H9 (cell line): ENCODE measurements at regions not wholly inside any gene's neighbourhood (a gene's known extent, or its start where the extent isn't known, plus 50 kb on each side); places are given as distances from the start of the nearest gene placed in this dataset.
"Not testable (repeated sequence)": the region's sequence is repeated elsewhere in the genome, so short reads cannot be mapped to it uniquely, and the experiment has no call there.

Experiments
- DNase-seq: peaks from one replicate; pipeline ENCODE4 v3.0.0-alpha.2; 2017
- H2AFZ ChIP-seq: one replicate; pipeline ENCODE4 v1.6.1; 2013; ENCODE audit warnings: mild to moderate bottlenecking, low read length, control low read depth, moderate library complexity
- H2AK5ac ChIP-seq: 2 replicates; pipeline ENCODE4 v1.6.1; 2013; ENCODE audit warnings: low read length, control low read depth, mixed read lengths; ENCODE audit not compliant: insufficient read length
- H2BK120ac ChIP-seq: one replicate; pipeline ENCODE4 v1.6.1; 2013; ENCODE audit warnings: low read depth, mild to moderate bottlenecking, low read length, control low read depth, inconsistent platforms; ENCODE audit not compliant: poor library complexity, severe bottlenecking
- H2BK12ac ChIP-seq: 2 replicates; pipeline ENCODE4 v1.6.1; 2013; ENCODE audit warnings: low read length, control low read depth, mixed read lengths, low read depth; ENCODE audit not compliant: insufficient read length
- H2BK15ac ChIP-seq: 2 replicates; pipeline ENCODE4 v1.6.1; 2013; ENCODE audit warnings: low read depth, low read length, control low read depth
- H2BK20ac ChIP-seq: one replicate; pipeline ENCODE4 v1.6.1; 2013; ENCODE audit warnings: low read depth, mild to moderate bottlenecking, low read length, control low read depth, inconsistent platforms; ENCODE audit not compliant: poor library complexity, severe bottlenecking
- H2BK5ac ChIP-seq: 2 replicates; pipeline ENCODE4 v1.6.1; 2013; ENCODE audit warnings: low read length, control low read depth, mixed read lengths; ENCODE audit not compliant: insufficient read length
- H3K14ac ChIP-seq: 2 replicates; pipeline ENCODE4 v1.6.1; 2013; ENCODE audit warnings: low read length, control low read depth; ENCODE audit not compliant: insufficient read depth
- H3K18ac ChIP-seq: 2 replicates; pipeline ENCODE4 v1.6.1; 2013; ENCODE audit warnings: low read depth, mild to moderate bottlenecking, mixed read lengths, low read length, control low read depth; ENCODE audit not compliant: insufficient read length
- H3K23ac ChIP-seq: 2 replicates; pipeline ENCODE4 v1.6.1; 2013; ENCODE audit warnings: low read length, control low read depth, mixed read lengths, low read depth; ENCODE audit not compliant: insufficient read length
- H3K23me2 ChIP-seq: 2 replicates; pipeline ENCODE4 v1.6.1; 2013; ENCODE audit warnings: low read depth, mild to moderate bottlenecking, mixed read lengths, low read length, control low read depth; ENCODE audit not compliant: insufficient read length, poor library complexity, severe bottlenecking
- H3K27ac ChIP-seq: 2 replicates; pipeline ENCODE4 v1.5.1; 2013; ENCODE audit warnings: low read length, control low read depth, mixed read lengths, low read depth; ENCODE audit not compliant: insufficient read length
- H3K27me3 ChIP-seq: 2 replicates; pipeline ENCODE4 v1.6.1; 2013; ENCODE audit warnings: low read length, control low read depth, inconsistent platforms; ENCODE audit not compliant: insufficient read depth
- H3K4ac ChIP-seq: 2 replicates; pipeline ENCODE4 v1.6.1; 2013; ENCODE audit warnings: low read depth, mild to moderate bottlenecking, control low read depth, inconsistent platforms, low read length, moderate library complexity
- H3K4me1 ChIP-seq: 2 replicates; pipeline ENCODE4 v1.6.1; 2013; ENCODE audit warnings: low read length, control low read depth, inconsistent platforms; ENCODE audit not compliant: insufficient read depth
- H3K4me2 ChIP-seq: 2 replicates; pipeline ENCODE4 v1.6.1; 2013; ENCODE audit warnings: low read length, control low read depth, mixed read lengths; ENCODE audit not compliant: insufficient read length, insufficient read depth
- H3K56ac ChIP-seq: 2 replicates; pipeline ENCODE4 v1.6.1; 2013; ENCODE audit warnings: low read depth, mild to moderate bottlenecking, mixed read lengths, low read length, control low read depth; ENCODE audit not compliant: insufficient read length
- H3K79me1 ChIP-seq: 2 replicates; pipeline ENCODE4 v1.6.1; 2013; ENCODE audit warnings: low read depth, mild to moderate bottlenecking, moderate library complexity, low read length, control low read depth, inconsistent platforms; ENCODE audit not compliant: insufficient read depth, poor library complexity, severe bottlenecking
- H3K79me2 ChIP-seq: 2 replicates; pipeline ENCODE4 v1.6.1; 2013; ENCODE audit warnings: low read length, control low read depth, inconsistent platforms; ENCODE audit not compliant: insufficient read depth
- H3K9ac ChIP-seq: 2 replicates; pipeline ENCODE4 v1.6.1; 2013; ENCODE audit warnings: low read length, control low read depth, mixed read lengths; ENCODE audit not compliant: insufficient read length; ENCODE audit errors: extremely low read depth
- H3K9me3 ChIP-seq: one replicate; pipeline ENCODE4 v1.6.1; 2013; ENCODE audit warnings: low read depth, low read length, inconsistent platforms; ENCODE audit not compliant: control insufficient read depth
- H3T11ph ChIP-seq: one replicate; pipeline ENCODE4 v1.6.1; 2013; ENCODE audit warnings: mild to moderate bottlenecking, low read length, control low read depth, inconsistent platforms
- H4K20me1 ChIP-seq: one replicate; pipeline ENCODE4 v1.6.1; 2013; ENCODE audit not compliant: control insufficient read depth, insufficient read length, insufficient read depth
- H4K5ac ChIP-seq: 2 replicates; pipeline ENCODE4 v1.6.1; 2013; ENCODE audit warnings: low read depth, mild to moderate bottlenecking, mixed read lengths, low read length, control low read depth; ENCODE audit not compliant: insufficient read length
- H4K8ac ChIP-seq: replicated peaks from 2 replicates; pipeline ENCODE4 v1.6.1; 2013; ENCODE audit warnings: low read length, control low read depth, mixed read lengths, low read depth; ENCODE audit not compliant: insufficient read length
- H4K91ac ChIP-seq: 2 replicates; pipeline ENCODE4 v1.6.1; 2013; ENCODE audit warnings: low read depth, mild to moderate bottlenecking, moderate library complexity, mixed read lengths, low read length, control low read depth; ENCODE audit not compliant: insufficient read length
- H3K27ac Mint-ChIP-seq, 3 experiments: 2 replicates in 2 of 3; 3 replicates in 1 of 3; pipeline ENCODE4 v1.8.0; 2020 to 2021; ENCODE audit warnings: mixed read lengths in 3 of 3, mild to moderate bottlenecking in 1 of 3, moderate library complexity in 1 of 3
- H3K27me3 Mint-ChIP-seq: 2 replicates; pipeline ENCODE4 v1.8.0; 2021; ENCODE audit warnings: low read depth, mild to moderate bottlenecking, moderate library complexity, mixed read lengths
- H3K36me3 Mint-ChIP-seq, 3 experiments: 2 replicates in 2 of 3; 3 replicates in 1 of 3; pipeline ENCODE4 v1.8.0; 2020 to 2021; ENCODE audit warnings: low read depth in 3 of 3, mixed read lengths in 3 of 3; ENCODE audit not compliant: insufficient read depth in 1 of 3
- H3K4me1 Mint-ChIP-seq, 2 experiments: 2 replicates each; pipeline ENCODE4 v1.8.0; 2020; ENCODE audit warnings: mixed read lengths in 2 of 2
- H3K4me3 Mint-ChIP-seq, 2 experiments: 2 replicates in 1 of 2; 3 replicates in 1 of 2; pipeline ENCODE4 v1.8.0; 2020 to 2021; ENCODE audit warnings: mild to moderate bottlenecking in 2 of 2, mixed read lengths in 2 of 2, moderate library complexity in 1 of 2
- H3K9me3 Mint-ChIP-seq, 2 experiments: 2 replicates in 1 of 2; 3 replicates in 1 of 2; pipeline ENCODE4 v1.8.0; 2020; ENCODE audit warnings: mild to moderate bottlenecking in 2 of 2, mixed read lengths in 2 of 2, moderate library complexity in 1 of 2
- CTCF ChIP-seq: fragments of 200-600 bp; sonication (generic); conservative IDR thresholded peaks from 3 replicates; pipeline ENCODE4 v1.8.0; 2021; ENCODE audit warnings: antibody characterized with exemption, mild to moderate bottlenecking
- WGBS: extraction: QIAGEN DNeasy Blood & Tissue Kit; methylation state at CpG from one replicate; pipeline ENCODE4 v1.1.7; 2013; ENCODE audit warnings: missing lambda C conversion rate, low lambda C conversion rate, mixed read lengths; ENCODE audit not compliant: insufficient read length; ENCODE audit errors: extremely low coverage; 5-methylcytosine and 5-hydroxymethylcytosine counted together

- H3K9me3 Mint-ChIP-seq: no peaks in the 10 kb centered on the region; a peak in 1 of 5 replicates
Observed at GRCh38 chr5:77896338-77896737, 120.2 kb upstream of the TBCA start.

GRCh38 chr5:77894103-77894502 is 118.0 kb upstream of the TBCA start:
- H3K23ac ChIP-seq, H2BK12ac ChIP-seq, H2AFZ ChIP-seq, H4K20me1 ChIP-seq, H2BK5ac ChIP-seq, H3K4me1 ChIP-seq, H3K27me3 ChIP-seq, H3K27ac ChIP-seq, H3K79me1 ChIP-seq, H3K4me3 Mint-ChIP-seq, H4K5ac ChIP-seq, H3K14ac ChIP-seq, H3K36me3 Mint-ChIP-seq, H3K18ac ChIP-seq, H2BK20ac ChIP-seq, H3K4me2 ChIP-seq, H3K9ac ChIP-seq, DNase-seq, H3K79me2 ChIP-seq, H3K9me3 ChIP-seq, H2BK120ac ChIP-seq, H3K56ac ChIP-seq, H2BK15ac ChIP-seq, H3K9me3 Mint-ChIP-seq, H2AK5ac ChIP-seq, H3K4me1 Mint-ChIP-seq, H3K27ac Mint-ChIP-seq, H3K4ac ChIP-seq, H3T11ph ChIP-seq, H4K91ac ChIP-seq, H4K8ac ChIP-seq, H3K23me2 ChIP-seq: not testable (repeated sequence)
- WGBS: no CpG with 5 or more reads among the region's 5 CpGs
- H3K27me3 Mint-ChIP-seq: peaks cover 35% of the 10 kb centered on the region

More at GRCh38 chr5:77896338-77896737, 120.2 kb upstream of the TBCA start:
- H4K8ac ChIP-seq: no peak overlapping the region
- H2BK5ac ChIP-seq: no peak overlapping the region
- no peaks in the 10 kb centered on the region for H3K36me3 Mint-ChIP-seq
- H3K9me3 ChIP-seq: no peaks in the 10 kb centered on the region
- H3K27ac Mint-ChIP-seq: no peak overlapping the region
- H2BK20ac ChIP-seq: no peak overlapping the region
- H4K20me1 ChIP-seq: no peaks in the 10 kb centered on the region
- no peak overlapping the region for H2BK15ac ChIP-seq
- no peak overlapping the region for H3K9ac ChIP-seq
- H2BK12ac ChIP-seq: no peak overlapping the region
- H3K23me2 ChIP-seq: no peaks in the 10 kb centered on the region
- H3K56ac ChIP-seq: no peak overlapping the region
- H3K79me1 ChIP-seq: no peaks in the 10 kb centered on the region
- H3K4me3 Mint-ChIP-seq: no peak overlapping the region
- H3K14ac ChIP-seq: no peak overlapping the region
- no peak overlapping the region for H3K27ac ChIP-seq
- no peak overlapping the region for H2BK120ac ChIP-seq
- no peak overlapping the region for H2AK5ac ChIP-seq
- no peak overlapping the region for H2AFZ ChIP-seq
- no peak for TF ChIP-seq CTCF
- no peak overlapping the region for H3K23ac ChIP-seq
- H3K4me2 ChIP-seq: no peak overlapping the region
- no peak overlapping the region for H3T11ph ChIP-seq
- no peak overlapping the region for H3K4ac ChIP-seq
- H4K91ac ChIP-seq: no peak overlapping the region
- H3K27me3 ChIP-seq: no peaks in the 10 kb centered on the region
- H3K79me2 ChIP-seq: no peaks in the 10 kb centered on the region
- no peak overlapping the region for H3K18ac ChIP-seq
- H4K5ac ChIP-seq: no peak overlapping the region
- no CpG with 5 or more reads among the region's 3 CpGs for WGBS
- peaks cover 3 to 5% of the 10 kb centered on the region in 2 experiments; a peak in 2 of 4 replicates for H3K4me1 Mint-ChIP-seq
- no peaks in the 10 kb centered on the region for H3K4me1 ChIP-seq
- peaks cover 23% of the 10 kb centered on the region for H3K27me3 Mint-ChIP-seq
- no peak for DNase-seq
